DOHH2 (cell line): ENCODE measurements at regions not wholly inside any gene's neighbourhood (a gene's known extent, or its start where the extent isn't known, plus 50 kb on each side); places are given as distances from the start of the nearest gene placed in this dataset.
"Not testable (repeated sequence)": the region's sequence is repeated elsewhere in the genome, so short reads cannot be mapped to it uniquely, and the experiment has no call there.

Experiments
- H3F3A ChIP-seq: fragments of 200-600 bp; sonication (generic), shearing (Covaris generic); 2 replicates; pipeline ENCODE4 v1.6.0; 2016; ENCODE audit warnings: antibody characterized with exemption, mild to moderate bottlenecking; ENCODE audit not compliant: control insufficient read depth, insufficient read depth
- H3K27ac ChIP-seq: fragments of 200-600 bp; sonication (generic); 2 replicates; pipeline ENCODE4 v1.5.1; 2014; ENCODE audit warnings: low read depth, mild to moderate bottlenecking, low read length, moderate library complexity
- H3K27me3 ChIP-seq: fragments of 200-600 bp; sonication (generic); 2 replicates; pipeline ENCODE4 v1.6.1; 2014; ENCODE audit warnings: mild to moderate bottlenecking, low read length, mixed read lengths; ENCODE audit not compliant: control insufficient read depth
- H3K36me3 ChIP-seq: fragments of 200-600 bp; sonication (generic); 2 replicates; pipeline ENCODE4 v1.6.1; 2014; ENCODE audit warnings: mild to moderate bottlenecking, low read length, moderate library complexity, mixed read lengths; ENCODE audit not compliant: control insufficient read depth
- H3K4me1 ChIP-seq: fragments of 200-600 bp; sonication (generic); 2 replicates; pipeline ENCODE4 v1.6.1; 2014; ENCODE audit warnings: mild to moderate bottlenecking, low read length, mixed read lengths; ENCODE audit not compliant: control insufficient read depth
- H3K4me2 ChIP-seq: fragments of 200-600 bp; sonication (generic); 2 replicates; pipeline ENCODE4 v1.6.0; 2014; ENCODE audit warnings: mild to moderate bottlenecking, low read length, moderate library complexity
- H3K4me3 ChIP-seq: fragments of 200-600 bp; sonication (generic); 2 replicates; pipeline ENCODE4 v1.5.1; 2014; ENCODE audit warnings: mild to moderate bottlenecking, low read length, mixed read lengths
- H3K79me2 ChIP-seq: fragments of 200-600 bp; sonication (generic); 2 replicates; pipeline ENCODE4 v1.6.1; 2014; ENCODE audit warnings: mild to moderate bottlenecking, low read length, mixed read lengths; ENCODE audit not compliant: control insufficient read depth
- H3K9me2 ChIP-seq: fragments of 200-600 bp; sonication (generic); replicated peaks from 2 replicates; pipeline ENCODE4 v1.6.1; 2014; ENCODE audit warnings: mild to moderate bottlenecking, low read length, mixed read lengths; ENCODE audit not compliant: control insufficient read depth
- H3K9me3 ChIP-seq: fragments of 200-600 bp; sonication (generic); 2 replicates; pipeline ENCODE4 v1.6.1; 2014; ENCODE audit warnings: antibody characterized with exemption, low read length, mixed read lengths; ENCODE audit not compliant: control insufficient read depth, insufficient read depth
- H4K20me1 ChIP-seq: fragments of 200-600 bp; sonication (generic); 2 replicates; pipeline ENCODE4 v1.6.0; 2014; ENCODE audit warnings: low read depth, mild to moderate bottlenecking, antibody characterized with exemption, low read length, moderate library complexity; ENCODE audit not compliant: control insufficient read depth, insufficient read depth
- CTCF ChIP-seq: fragments of 200-600 bp; sonication (generic); IDR thresholded peaks from one replicate; pipeline ENCODE4 v1.5.1; 2014; ENCODE audit warnings: antibody characterized with exemption, mild to moderate bottlenecking, low read depth, low read length; ENCODE audit not compliant: poor library complexity, severe bottlenecking
- EZH2phosphoT487 ChIP-seq: fragments of 200-600 bp; sonication (generic); IDR thresholded peaks from 2 replicates; pipeline ENCODE4 v1.6.1; 2017; ENCODE audit warnings: borderline replicate concordance, mild to moderate bottlenecking, antibody characterized with exemption, low read length, moderate library complexity, mixed read lengths

GRCh38 chr14:57150449-57150848 is 118.3 kb downstream of the EXOC5 start:
- Histone ChIP-seq H3K9me3 (no peaks in the 10 kb centered on the region), H3K27me3 (no peaks in the 10 kb centered on the region), H3K4me1 (no peaks in the 10 kb centered on the region), H3K4me3 (no peak overlapping the region), H3K79me2 (no peaks in the 10 kb centered on the region), H3K4me2 (no peak overlapping the region), H3F3A (no peaks in the 10 kb centered on the region), H3K36me3 (no peaks in the 10 kb centered on the region), H4K20me1 (no peaks in the 10 kb centered on the region), H3K27ac (no peak overlapping the region), H3K9me2 (no peaks in the 10 kb centered on the region)
- TF ChIP-seq CTCF (no peak), EZH2phosphoT487 (no peak)

- Histone ChIP-seq H3F3A (no peaks in the 10 kb centered on the region), H3K4me2 (no peak overlapping the region), H3K36me3 (no peaks in the 10 kb centered on the region), H3K79me2 (no peaks in the 10 kb centered on the region), H3K9me3 (no peaks in the 10 kb centered on the region), H3K27me3 (no peaks in the 10 kb centered on the region), H3K27ac (no peak overlapping the region), H3K4me1 (no peaks in the 10 kb centered on the region), H3K9me2 (no peaks in the 10 kb centered on the region), H3K4me3 (no peak overlapping the region), H4K20me1 (no peaks in the 10 kb centered on the region)
- no peak for TF ChIP-seq EZH2phosphoT487
- no peak for TF ChIP-seq CTCF
These were observed 129.5 kb downstream of the EXOC5 start for GRCh38 chr14:57139173-57139572.

GRCh38 chr14:57136669-57137328 is 131.9 kb downstream of the EXOC5 start:
- no peak for TF ChIP-seq CTCF
- TF ChIP-seq EZH2phosphoT487, result no peak
- Histone ChIP-seq H3K27ac (no peak overlapping the region), H4K20me1 (no peaks in the 10 kb centered on the region), H3K27me3 (no peaks in the 10 kb centered on the region), H3K9me2 (no peaks in the 10 kb centered on the region), H3K79me2 (no peaks in the 10 kb centered on the region), H3K9me3 (no peaks in the 10 kb centered on the region), H3F3A (no peaks in the 10 kb centered on the region), H3K4me2 (no peak overlapping the region), H3K4me1 (no peaks in the 10 kb centered on the region), H3K36me3 (no peaks in the 10 kb centered on the region), H3K4me3 (no peak overlapping the region)

GRCh38 chr14:57127809-57128208 is 140.9 kb downstream of the EXOC5 start:
- H3K27me3 ChIP-seq, H3K4me3 ChIP-seq, H3K9me2 ChIP-seq, H3F3A ChIP-seq, H3K4me1 ChIP-seq, H3K27ac ChIP-seq, H3K79me2 ChIP-seq, H4K20me1 ChIP-seq, H3K9me3 ChIP-seq, H3K4me2 ChIP-seq, H3K36me3 ChIP-seq: not testable (repeated sequence)
